Motor neuron (in vitro differentiated cells): ENCODE measurements at regions not wholly inside any gene's neighbourhood (a gene's known extent, or its start where the extent isn't known, plus 50 kb on each side); places are given as distances from the start of the nearest gene placed in this dataset.
A peak's percentile ranks its signal among the peaks of the same experiment; 100 is the strongest.

Source experiments
- ATAC-seq, 8 experiments: fragments of 200-7000 bp; cut with Tn5 transposase; replicated peaks in 6 of 8; 2 replicates each; pipeline ENCODE4 v1.8.0; 2021; ENCODE audit warnings: mild to moderate bottlenecking in 8 of 8, moderate library complexity in 8 of 8
- H3K27ac ChIP-seq, 2 donors: fragments of 250-450 bp; sonication (Bioruptor Pico); 2 replicates each; pipeline ENCODE4 v1.9.0; 2021; ENCODE audit warnings: antibody characterized with exemption in 2 of 2, mild to moderate bottlenecking in 2 of 2, moderate library complexity in 1 of 2
- H3K4me1 ChIP-seq, 2 donors: fragments of 250-450 bp; sonication (Bioruptor Pico); replicated peaks in 1 of 2; 2 replicates each; pipeline ENCODE4 v1.6.1; 2021; ENCODE audit warnings: antibody characterized with exemption in 2 of 2, mild to moderate bottlenecking in 2 of 2, moderate library complexity in 1 of 2
- H3K4me3 ChIP-seq, 5 donors: fragments of 250-450 bp; sonication (Bioruptor Pico); 2 replicates each; pipeline ENCODE4 v1.9.0; 2021; ENCODE audit warnings: antibody characterized with exemption in 5 of 5, mild to moderate bottlenecking in 5 of 5, moderate library complexity in 4 of 5
- WGBS, 10 experiments: fragments of 450-650 bp; shearing (Covaris generic); methylation state at CpG; one replicate each; pipeline ENCODE4 v1.0.0; 2022; 5-methylcytosine and 5-hydroxymethylcytosine counted together
- in situ Hi-C, 9 experiments: fragments of 400-800 bp; cut with MboI; loops; one replicate each; pipeline ENCODE4 v1.15.0; 2021; ENCODE audit warnings: low sequenced_read_pairs in 9 of 9, low pct_unique_long_range_greater_than_20kb in 2 of 9; ENCODE audit not compliant: unreplicated experiment in 9 of 9

- ATAC-seq, result peak in 1 of 8 experiments; percentile 23
- H3K4me3 ChIP-seq, result no peak overlapping the region
- in situ Hi-C loops, result no loop called here
- no peak overlapping the region for H3K27ac ChIP-seq
- WGBS, 10 experiments, result 46 to 100% (median 90%) methylated on average over 1 to 5 of the region's 6 CpGs; no CpG with 5 or more reads in 3 of the 10 experiments
- peaks cover 5 to 20% of the 10 kb centered on the region in 2 donors for H3K4me1 ChIP-seq
These were observed 389.6 kb upstream of the IGFBP7 start for GRCh38 chr4:57499786-57500185.

GRCh38 chr4:57498251-57498650 is 388.1 kb upstream of the IGFBP7 start:
- Histone ChIP-seq H3K27ac (no peak overlapping the region), H3K4me3 (no peak overlapping the region), H3K4me1 (peaks cover 5 to 18% of the 10 kb centered on the region in 2 donors)
- WGBS, 10 experiments, result 3 to 100% (median 80%) methylated on average over 1 to 4 of the region's 4 CpGs; no CpG with 5 or more reads in 1 of the 10 experiments
- in situ Hi-C loops, result no loop called here
- peak in 1 of 8 experiments; percentile 66 for ATAC-seq

- in situ Hi-C loops, result no loop called here
These were observed 386.7 kb upstream of the IGFBP7 start for GRCh38 chr4:57496697-57497471.

GRCh38 chr4:57494821-57495220 is 384.6 kb upstream of the IGFBP7 start:
- WGBS, 10 experiments, result 0 to 87% (median 58%) methylated on average over 2 to 4 of the region's 4 CpGs; no CpG with 5 or more reads in 2 of the 10 experiments
- H3K4me1 ChIP-seq, result peaks cover 5 to 18% of the 10 kb centered on the region in 2 donors
- H3K27ac ChIP-seq, result no peak overlapping the region
- ATAC-seq, result peak in 1 of 8 experiments; percentile 20
- H3K4me3 ChIP-seq, result no peak overlapping the region
- in situ Hi-C loops, result no loop called here

More at GRCh38 chr4:57496697-57497471, 386.7 kb upstream of the IGFBP7 start:
- no peak overlapping the region for H3K4me3 ChIP-seq
- peaks cover 5 to 18% of the 10 kb centered on the region in 2 donors for H3K4me1 ChIP-seq
- 0 to 89% (median 9%) methylated on average over 1 to 2 of the region's 2 CpGs for WGBS, 10 experiments
- peak in 5 of 8 experiments; percentile 30 to 90 (median 46) for ATAC-seq
- no peak overlapping the region for H3K27ac ChIP-seq

- WGBS, 10 experiments, result 20 to 100% (median 84%) methylated on average over 1 to 5 of the region's 5 CpGs
- Histone ChIP-seq H3K4me1 (peaks cover 3 to 8% of the 10 kb centered on the region in 2 donors), H3K27ac (no peak overlapping the region), H3K4me3 (no peak overlapping the region)
- in situ Hi-C loops, result no loop called here
- no peak for ATAC-seq
These were observed 382.2 kb upstream of the IGFBP7 start for GRCh38 chr4:57492251-57492878.

- no peak for ATAC-seq
- Histone ChIP-seq H3K4me3 (no peak overlapping the region), H3K27ac (no peak overlapping the region), H3K4me1 (no peaks in the 10 kb centered on the region)
- in situ Hi-C loops, result no loop called here
- WGBS, 10 experiments, result 8 to 100% (median 65%) methylated on average over 1 to 3 of the region's 3 CpGs
These were observed 381.2 kb upstream of the IGFBP7 start for GRCh38 chr4:57491388-57491787.

GRCh38 chr4:57490520-57491255 is 380.5 kb upstream of the IGFBP7 start:
- peak in 4 of 8 experiments; percentile 23 to 87 (median 62) for ATAC-seq
- 0 to 80% (median 41%) methylated on average over 1 to 3 of the region's 4 CpGs; no CpG with 5 or more reads in 2 of the 10 experiments for WGBS, 10 experiments
- Histone ChIP-seq H3K4me3 (no peak overlapping the region), H3K27ac (no peak overlapping the region), H3K4me1 (no peaks in the 10 kb centered on the region)
- in situ Hi-C loops, result no loop called here

GRCh38 chr4:57488366-57489162 is 378.4 kb upstream of the IGFBP7 start:
- peaks cover 0 to 5% of the 10 kb centered on the region in 2 donors for H3K4me1 ChIP-seq
- H3K27ac ChIP-seq, result no peak overlapping the region
- ATAC-seq, result no peak
- WGBS, 10 experiments, result 0 to 68% (median 27%) methylated on average over 1 to 3 of the region's 3 CpGs; no CpG with 5 or more reads in 2 of the 10 experiments
- in situ Hi-C loops, result no loop called here
- no peak overlapping the region for H3K4me3 ChIP-seq

GRCh38 chr4:57475424-57475823 is 365.2 kb upstream of the IGFBP7 start:
- ATAC-seq, result no peak
- H3K4me1 ChIP-seq, result no peaks in the 10 kb centered on the region
- no peak overlapping the region for H3K4me3 ChIP-seq
- H3K27ac ChIP-seq, result no peak overlapping the region
- WGBS, 10 experiments, result 40 to 100% (median 71%) methylated on average over 1 of the region's 1 CpG; no CpG with 5 or more reads in 3 of the 10 experiments
- in situ Hi-C loops, result no loop called here

- H3K27ac ChIP-seq, result no peak overlapping the region
- H3K4me3 ChIP-seq, result no peak overlapping the region
- 0 to 100% (median 87%) methylated on average over 1 to 5 of the region's 6 CpGs; no CpG with 5 or more reads in 1 of the 10 experiments for WGBS, 10 experiments
- in situ Hi-C loops, result no loop called here
- peaks cover 2% of the 10 kb centered on the region in 2 donors for H3K4me1 ChIP-seq
- ATAC-seq, result no peak
These were observed 355.3 kb upstream of the IGFBP7 start for GRCh38 chr4:57465321-57466056.

GRCh38 chr4:57462843-57463242 is 352.7 kb upstream of the IGFBP7 start:
- no peak overlapping the region for H3K4me3 ChIP-seq
- in situ Hi-C loops, result no loop called here
- H3K27ac ChIP-seq, result no peak overlapping the region
- WGBS, 10 experiments, result 0 to 20% (median 0%) methylated on average over 1 of the region's 1 CpG; no CpG with 5 or more reads in 5 of the 10 experiments
- ATAC-seq, result peak in 6 of 8 experiments; percentile 24 to 97 (median 46)
- peaks cover 2% of the 10 kb centered on the region in 2 donors for H3K4me1 ChIP-seq

GRCh38 chr4:57460967-57461366 is 350.8 kb upstream of the IGFBP7 start:
- no peak overlapping the region for H3K4me3 ChIP-seq
- no peak overlapping the region for H3K27ac ChIP-seq
- ATAC-seq, result no peak
- in situ Hi-C loops, result no loop called here
- 0 to 89% (median 35%) methylated on average over 1 of the region's 1 CpG; no CpG with 5 or more reads in 2 of the 10 experiments for WGBS, 10 experiments
- H3K4me1 ChIP-seq, result peaks cover 2% of the 10 kb centered on the region in 2 donors
